BJ (cell line): ENCODE measurements at regions not wholly inside any gene's neighbourhood (a gene's known extent, or its start where the extent isn't known, plus 50 kb on each side); places are given as distances from the start of the nearest gene placed in this dataset.

Experiments
- CTCF ChIA-PET: fragments of 350-600 bp; formaldehyde crosslinking; extraction: SDS; loops from one replicate; lab custom pipeline; 2021; ENCODE audit warnings: antibody characterized with exemption, inconsistent platforms; lab: Yijun Ruan, JAX
- POLR2A ChIA-PET: fragments of 300-600 bp; sonication (Branson Sonifier 250); formaldehyde crosslinking; extraction: SDS; loops from one replicate; lab custom pipeline; 2021; ENCODE audit warnings: antibody characterized with exemption; lab: Charles Lee
- DNase-seq: peaks from one replicate; pipeline ENCODE4 v3.0.0-alpha.2; 2011; ENCODE audit warnings: low read depth
- H3K27me3 ChIP-seq: 2 replicates; pipeline ENCODE4 v1.6.0; 2011; ENCODE audit warnings: low read length; ENCODE audit not compliant: control insufficient read depth, insufficient read depth
- H3K36me3 ChIP-seq: 2 replicates; pipeline ENCODE4 v1.5.1; 2011; ENCODE audit warnings: low read length; ENCODE audit not compliant: control insufficient read depth, insufficient read depth
- H3K4me3 ChIP-seq: 2 replicates; pipeline ENCODE4 v1.5.1; 2011; ENCODE audit warnings: low read depth, mild to moderate bottlenecking, control low read depth, low read length
- TF ChIP-seq, protein P1 (sequence below): IDR thresholded peaks from 2 replicates; pipeline ENCODE4 v1.5.1; 2011; ENCODE audit warnings: low read depth, mild to moderate bottlenecking, control low read depth, inconsistent platforms, low read length, moderate library complexity; ENCODE audit not compliant: insufficient read depth

DNA sequence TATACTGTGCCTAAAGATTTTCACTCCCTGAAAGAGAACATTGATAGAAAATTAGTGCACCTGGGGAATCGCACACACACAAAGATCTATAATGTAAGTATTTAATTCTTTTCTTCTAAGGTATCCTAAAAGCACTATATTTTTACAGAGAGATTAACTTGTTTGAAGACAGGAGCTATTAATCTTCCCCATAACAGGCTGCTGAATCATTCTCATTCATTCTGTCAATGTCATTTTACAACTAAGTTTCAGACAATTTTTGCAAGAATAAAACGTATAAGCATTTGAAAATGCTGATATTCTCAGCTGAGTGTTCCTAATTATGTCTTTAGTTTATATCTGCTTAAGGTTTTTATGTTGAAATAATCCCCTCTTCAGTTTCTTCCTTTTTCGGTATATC, 776.7 kb downstream of the NXPH1 start:
- no peak for DNase-seq
- no peak overlapping the region for H3K4me3 ChIP-seq
- POLR2A ChIA-PET = no interaction called here
- CTCF ChIA-PET = no interaction called here
- TF ChIP-seq, protein P1, sequence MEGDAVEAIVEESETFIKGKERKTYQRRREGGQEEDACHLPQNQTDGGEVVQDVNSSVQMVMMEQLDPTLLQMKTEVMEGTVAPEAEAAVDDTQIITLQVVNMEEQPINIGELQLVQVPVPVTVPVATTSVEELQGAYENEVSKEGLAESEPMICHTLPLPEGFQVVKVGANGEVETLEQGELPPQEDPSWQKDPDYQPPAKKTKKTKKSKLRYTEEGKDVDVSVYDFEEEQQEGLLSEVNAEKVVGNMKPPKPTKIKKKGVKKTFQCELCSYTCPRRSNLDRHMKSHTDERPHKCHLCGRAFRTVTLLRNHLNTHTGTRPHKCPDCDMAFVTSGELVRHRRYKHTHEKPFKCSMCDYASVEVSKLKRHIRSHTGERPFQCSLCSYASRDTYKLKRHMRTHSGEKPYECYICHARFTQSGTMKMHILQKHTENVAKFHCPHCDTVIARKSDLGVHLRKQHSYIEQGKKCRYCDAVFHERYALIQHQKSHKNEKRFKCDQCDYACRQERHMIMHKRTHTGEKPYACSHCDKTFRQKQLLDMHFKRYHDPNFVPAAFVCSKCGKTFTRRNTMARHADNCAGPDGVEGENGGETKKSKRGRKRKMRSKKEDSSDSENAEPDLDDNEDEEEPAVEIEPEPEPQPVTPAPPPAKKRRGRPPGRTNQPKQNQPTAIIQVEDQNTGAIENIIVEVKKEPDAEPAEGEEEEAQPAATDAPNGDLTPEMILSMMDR = no peak
- H3K27me3 ChIP-seq = no peaks in the 10 kb centered on the region
- H3K36me3 ChIP-seq = no peaks in the 10 kb centered on the region

DNA sequence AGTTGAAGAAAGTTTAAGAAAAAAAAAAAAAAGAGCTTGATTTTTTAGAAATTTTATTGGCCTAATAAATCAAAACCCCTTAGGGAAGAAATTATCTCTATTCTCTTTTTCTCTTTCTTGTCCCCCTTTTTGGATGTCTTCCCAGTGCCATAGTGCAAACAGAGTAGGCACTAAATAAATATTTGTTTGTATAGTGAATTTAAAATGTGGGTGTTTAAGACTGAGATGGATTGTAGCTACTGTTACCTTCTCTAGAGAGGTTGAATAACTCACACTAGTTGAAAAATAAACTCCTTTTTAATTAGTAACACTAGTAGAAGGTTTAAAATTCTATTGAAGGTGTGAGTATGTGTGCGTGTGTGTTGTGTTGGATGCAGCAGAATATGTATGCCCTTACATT, 783.8 kb downstream of the NXPH1 start:
- CTCF ChIA-PET = no interaction called here
- H3K4me3 ChIP-seq = no peak overlapping the region
- POLR2A ChIA-PET = no interaction called here
- H3K27me3 ChIP-seq = no peaks in the 10 kb centered on the region
- no peaks in the 10 kb centered on the region for H3K36me3 ChIP-seq
- TF ChIP-seq, protein P1 = no peak
- DNase-seq = no peak

DNA sequence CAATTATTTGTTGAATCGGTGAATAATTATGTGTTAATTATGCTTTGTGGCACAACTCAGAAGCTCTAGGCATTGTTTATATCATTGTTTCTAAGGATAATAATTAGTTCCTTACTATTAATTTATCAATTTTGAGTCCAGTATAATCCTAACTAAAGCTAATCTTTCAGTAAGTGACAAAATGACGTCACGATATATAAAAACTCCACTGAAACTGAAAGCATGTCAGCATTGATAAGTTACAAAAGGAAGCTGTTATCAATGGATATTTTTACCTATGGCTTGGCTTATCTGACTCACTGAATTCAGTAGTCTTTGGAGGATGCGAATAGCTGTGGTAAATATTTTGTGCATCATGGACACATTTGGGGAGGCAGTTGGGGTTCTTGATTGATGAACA, 793.1 kb downstream of the NXPH1 start:
- no peak overlapping the region for H3K4me3 ChIP-seq
- H3K27me3 ChIP-seq = no peaks in the 10 kb centered on the region
- CTCF ChIA-PET = interaction anchor here (1.9 kb wide), 1 partner anchor 17 kb away, joined by 4 read pairs; no protein-coding TSS in a partner anchor
- H3K36me3 ChIP-seq = no peaks in the 10 kb centered on the region
- POLR2A ChIA-PET = no interaction called here
- TF ChIP-seq, protein P1 = no peak
- DNase-seq = no peak

DNA sequence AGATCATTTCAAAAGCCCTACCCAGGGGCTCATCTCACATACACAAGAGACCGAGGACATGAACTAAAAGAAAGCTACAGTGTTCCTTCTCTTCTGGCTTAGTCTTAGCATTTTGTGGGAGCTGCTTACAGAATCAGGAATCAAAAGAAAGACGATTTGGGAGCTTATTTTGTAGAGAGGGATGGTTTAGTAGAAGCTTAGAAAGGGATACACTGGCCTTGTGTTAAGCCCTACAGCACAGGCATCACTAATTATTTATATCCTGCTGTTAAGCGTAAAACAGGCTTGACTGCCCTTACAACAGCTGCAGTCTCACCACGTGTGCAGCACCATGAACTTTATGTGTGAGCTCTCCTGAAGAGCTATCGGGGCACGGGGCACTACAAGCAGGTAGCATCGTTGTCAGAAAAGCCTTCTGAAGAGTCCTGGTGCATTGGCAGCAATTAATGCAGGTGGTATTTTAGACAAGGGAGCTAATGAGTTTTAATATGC, 798.3 kb downstream of the NXPH1 start:
- CTCF ChIA-PET = no interaction called here
- Histone ChIP-seq H3K27me3 (no peaks in the 10 kb centered on the region), H3K36me3 (no peaks in the 10 kb centered on the region), H3K4me3 (no peak overlapping the region)
- no peak for DNase-seq
- POLR2A ChIA-PET = no interaction called here
- TF ChIP-seq, protein P1 = no peak

DNA sequence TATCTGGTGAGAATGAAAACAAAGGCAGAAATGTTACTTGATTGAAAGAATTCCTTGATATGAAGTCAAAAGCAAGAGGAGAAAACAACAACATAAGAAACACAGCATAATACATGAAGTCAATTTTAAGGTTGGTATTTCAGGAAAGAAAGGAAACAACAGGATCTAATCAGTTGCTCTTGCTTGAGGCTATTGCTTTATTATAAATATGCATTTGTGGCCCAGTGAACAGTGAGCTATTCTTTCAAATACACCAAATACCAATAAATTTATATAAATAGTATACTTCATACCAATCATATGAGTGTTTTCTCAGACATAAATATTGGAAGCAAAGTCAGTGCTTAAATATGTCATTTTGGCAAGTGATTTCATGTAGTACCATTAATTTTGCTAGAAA, 806.6 kb downstream of the NXPH1 start:
- TF ChIP-seq, protein P1 = no peak
- no peak for DNase-seq
- POLR2A ChIA-PET = no interaction called here
- CTCF ChIA-PET = no interaction called here
- Histone ChIP-seq H3K36me3 (no peaks in the 10 kb centered on the region), H3K27me3 (no peaks in the 10 kb centered on the region), H3K4me3 (no peak overlapping the region)
